Breast epithelium (tissue), 3 donors: ENCODE measurements at regions not wholly inside any gene's neighbourhood (a gene's known extent, or its start where the extent isn't known, plus 50 kb on each side); places are given as distances from the start of the nearest gene placed in this dataset.

ENCODE experiments used
- CTCF ChIP-seq, 3 donors: fragments of 450-650 bp; IDR thresholded peaks; one replicate each; pipeline ENCODE4 v1.5.1; 2016 to 2017; ENCODE audit warnings: antibody characterized with exemption in 3 of 3, mild to moderate bottlenecking in 3 of 3, moderate library complexity in 3 of 3
- POLR2AphosphoS5 ChIP-seq, 3 donors: sonication (generic); formaldehyde crosslinking; IDR thresholded peaks; one replicate each; pipeline ENCODE4 v1.6.1; 2017; ENCODE audit warnings: antibody characterized with exemption in 3 of 3

GRCh38 chr11:119828819-119829218 lies 99.8 kb upstream of the NECTIN1 start:
- no peak for TF ChIP-seq CTCF (IDR thresholded peaks at IDR 0.05)
- no peak for TF ChIP-seq POLR2AphosphoS5 (IDR thresholded peaks at IDR 0.05)
